GM19023 (cell line): ENCODE measurements at regions not wholly inside any gene's neighbourhood (a gene's known extent, or its start where the extent isn't known, plus 50 kb on each side); places are given as distances from the start of the nearest gene placed in this dataset.

Experiments used
- ATAC-seq: cut with Tn5 transposase; IDR thresholded peaks from one replicate; pipeline ENCODE4 v1.9.1; 2021; ENCODE audit warnings: mild to moderate bottlenecking, moderate library complexity; ENCODE audit not compliant: unreplicated experiment

DNA sequence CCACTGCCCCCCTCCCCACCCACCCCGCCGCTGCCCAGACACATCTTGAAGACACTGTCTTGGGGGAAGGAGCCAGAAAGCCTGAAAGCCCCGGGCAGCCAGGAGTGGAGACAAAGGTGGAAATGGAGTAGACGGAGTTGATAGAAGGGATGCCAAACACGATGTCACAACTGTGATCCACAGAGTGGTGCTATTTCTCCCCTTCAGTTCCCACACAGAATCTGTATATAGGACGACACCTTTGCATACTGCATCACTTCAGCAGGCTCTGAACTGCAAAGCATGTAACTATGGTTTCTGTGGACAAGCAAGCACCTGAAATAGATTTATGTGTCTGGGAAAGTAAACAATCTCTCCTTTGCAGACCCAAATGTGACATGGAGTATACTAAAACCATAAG, 56.4 kb upstream of the F13A1 start:
- no peak for ATAC-seq

GRCh38 chr6:6377621-6378020, 57.2 kb upstream of the F13A1 start:
- no peak for ATAC-seq

GRCh38 chr6:6379573-6379972, 59.1 kb upstream of the F13A1 start:
- no peak for ATAC-seq

GRCh38 chr6:6384520-6384919, 64.1 kb upstream of the F13A1 start:
- no peak for ATAC-seq

- ATAC-seq, result no peak
Observed at GRCh38 chr6:6386010-6386409, 65.5 kb upstream of the F13A1 start.

GRCh38 chr6:6390849-6391602, 70.6 kb upstream of the F13A1 start:
- ATAC-seq, result peak; percentile 54

DNA sequence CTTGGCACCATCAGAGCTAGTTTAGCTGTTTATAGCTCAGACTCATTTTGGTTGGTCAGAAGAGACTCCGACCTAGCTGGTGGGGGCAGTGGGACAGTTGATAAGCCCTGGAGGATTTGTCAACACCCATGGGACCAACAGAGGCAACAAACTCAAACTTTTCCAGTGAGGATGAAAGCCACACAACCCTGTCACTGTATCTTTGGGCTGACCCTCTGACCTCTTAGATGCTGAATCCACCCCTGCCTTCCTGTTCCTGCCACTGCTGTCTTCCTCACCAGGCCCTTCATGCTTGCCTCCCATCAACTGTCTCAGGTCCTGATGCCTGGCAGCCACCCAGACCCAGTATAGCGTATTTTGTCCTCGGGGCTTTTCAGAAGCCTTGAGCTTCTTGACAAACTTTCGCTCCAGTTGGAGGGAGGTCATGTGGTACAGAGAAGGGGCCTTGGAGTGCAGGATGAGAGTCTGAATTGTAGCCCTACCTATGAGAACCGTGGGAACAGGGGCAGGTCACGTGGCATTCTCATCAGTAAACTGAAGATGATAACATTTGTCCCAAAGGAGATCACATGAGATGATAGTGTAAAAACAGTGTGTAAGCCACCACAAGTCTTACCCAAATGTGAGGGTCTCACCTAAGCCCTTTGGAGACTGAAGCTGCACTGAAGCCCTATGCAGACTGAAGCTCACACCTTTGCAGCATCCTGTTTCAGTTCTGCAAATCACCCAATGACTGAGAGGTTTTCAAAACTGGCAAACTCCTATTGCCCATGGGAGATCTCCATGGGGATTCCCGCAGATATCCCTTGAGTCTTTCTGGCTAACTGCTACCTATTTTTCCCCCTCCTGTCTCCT, 72.0 kb upstream of the F13A1 start:
- ATAC-seq, result peak; percentile 62

DNA sequence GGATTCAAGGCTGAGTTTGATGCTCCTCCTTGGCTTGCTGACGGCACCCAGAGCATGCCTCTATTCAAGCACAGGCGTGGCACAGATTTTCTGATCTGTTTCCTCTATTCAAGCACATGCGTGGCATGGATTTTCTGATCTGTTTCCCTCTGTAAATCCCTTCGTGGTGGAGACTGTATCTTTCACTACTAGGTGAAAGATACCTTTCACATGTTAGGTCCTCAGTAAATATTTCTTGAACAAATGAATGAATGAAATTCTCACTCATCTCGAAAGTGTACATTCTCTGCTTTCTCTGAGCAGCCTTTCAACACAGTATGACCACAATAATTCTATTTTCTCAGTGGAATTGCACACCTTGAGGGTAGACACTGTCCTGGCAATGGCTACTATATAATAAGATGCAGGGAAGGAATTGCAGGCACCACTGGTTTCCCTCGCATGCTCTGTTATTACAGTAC, 72.6 kb upstream of the F13A1 start:
- ATAC-seq, result peak; percentile 19

GRCh38 chr6:6395581-6396197, 75.2 kb upstream of the F13A1 start:
- no peak for ATAC-seq

DNA sequence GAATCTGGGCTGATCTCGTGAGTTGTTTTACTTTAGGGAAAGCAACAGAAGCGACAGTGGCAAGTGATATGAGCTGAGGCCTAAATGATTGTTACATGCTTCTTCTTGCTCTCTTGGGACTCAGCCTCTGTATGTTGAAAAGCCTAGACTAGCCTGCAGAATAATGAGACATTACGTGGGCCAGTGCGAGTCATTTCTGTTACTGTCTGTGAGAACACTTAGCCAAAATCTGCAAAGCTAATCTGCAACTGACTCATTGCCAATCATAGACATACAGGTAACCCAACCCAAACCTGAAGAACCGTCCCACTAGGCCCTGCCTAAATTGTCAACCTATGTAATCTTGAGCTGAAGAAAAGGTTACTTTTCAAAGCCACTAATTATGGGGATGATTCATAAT, 77.4 kb upstream of the F13A1 start:
- no peak for ATAC-seq

DNA sequence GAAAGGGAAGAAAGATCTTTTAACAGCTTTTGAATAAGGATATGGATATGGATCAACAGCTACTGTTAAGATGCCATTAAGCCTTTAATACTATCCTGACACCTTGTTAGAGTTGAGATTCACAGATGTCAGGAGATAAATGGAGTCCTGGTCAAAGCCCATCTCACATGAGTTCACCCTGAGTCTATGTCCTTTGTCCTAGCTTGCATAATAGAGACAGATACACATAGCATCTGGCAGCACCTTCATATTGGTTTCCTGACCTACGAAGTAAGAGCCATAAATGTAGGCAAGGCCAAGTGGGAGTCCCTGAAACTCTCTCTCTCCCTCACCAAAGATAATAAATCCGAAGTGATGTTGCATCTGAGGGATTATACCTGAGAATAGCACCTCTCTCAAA, 79.1 kb upstream of the F13A1 start:
- ATAC-seq, result no peak

DNA sequence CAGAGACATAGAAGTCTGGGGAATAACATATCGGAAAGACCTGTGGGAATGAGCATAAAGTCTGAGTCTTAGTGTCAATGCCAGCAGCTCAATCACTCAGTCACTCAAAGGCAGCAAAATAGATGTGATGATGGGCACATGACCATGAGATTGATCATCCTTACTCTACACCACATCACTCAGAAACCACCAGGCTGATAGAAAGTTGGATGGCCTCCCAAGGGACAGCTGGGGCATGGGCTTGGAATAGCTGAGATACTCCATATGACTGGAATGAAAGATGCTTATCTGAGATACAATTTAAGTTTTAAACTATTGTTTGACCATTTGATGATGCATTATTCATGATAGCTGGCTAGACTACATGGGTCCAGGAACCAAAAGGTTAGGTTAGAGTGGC, 80.9 kb upstream of the F13A1 start:
- no peak for ATAC-seq

DNA sequence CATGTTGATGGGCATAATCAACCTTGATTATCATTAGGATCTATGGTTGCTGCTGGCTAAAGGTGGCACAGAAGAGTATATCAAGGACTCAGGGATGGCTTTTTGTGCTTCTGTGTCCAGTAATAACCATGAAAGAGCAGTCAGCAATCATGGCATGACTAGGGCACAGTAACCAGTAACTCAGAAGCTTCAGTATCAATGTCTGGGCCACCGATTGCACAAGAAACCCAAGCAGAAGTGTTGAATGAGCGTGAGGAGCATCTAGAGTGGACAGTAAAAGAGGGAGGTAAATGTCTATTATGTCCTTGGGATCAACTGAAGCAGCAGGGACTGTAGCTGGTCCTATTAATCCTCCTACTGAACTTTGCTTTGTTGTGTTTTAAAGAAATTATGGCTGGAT, 81.5 kb upstream of the F13A1 start:
- ATAC-seq, result no peak

GRCh38 chr6:6402591-6402990, 82.1 kb upstream of the F13A1 start:
- ATAC-seq, result no peak

- no peak for ATAC-seq
Observed at GRCh38 chr6:6405031-6405430, 84.6 kb upstream of the F13A1 start.

DNA sequence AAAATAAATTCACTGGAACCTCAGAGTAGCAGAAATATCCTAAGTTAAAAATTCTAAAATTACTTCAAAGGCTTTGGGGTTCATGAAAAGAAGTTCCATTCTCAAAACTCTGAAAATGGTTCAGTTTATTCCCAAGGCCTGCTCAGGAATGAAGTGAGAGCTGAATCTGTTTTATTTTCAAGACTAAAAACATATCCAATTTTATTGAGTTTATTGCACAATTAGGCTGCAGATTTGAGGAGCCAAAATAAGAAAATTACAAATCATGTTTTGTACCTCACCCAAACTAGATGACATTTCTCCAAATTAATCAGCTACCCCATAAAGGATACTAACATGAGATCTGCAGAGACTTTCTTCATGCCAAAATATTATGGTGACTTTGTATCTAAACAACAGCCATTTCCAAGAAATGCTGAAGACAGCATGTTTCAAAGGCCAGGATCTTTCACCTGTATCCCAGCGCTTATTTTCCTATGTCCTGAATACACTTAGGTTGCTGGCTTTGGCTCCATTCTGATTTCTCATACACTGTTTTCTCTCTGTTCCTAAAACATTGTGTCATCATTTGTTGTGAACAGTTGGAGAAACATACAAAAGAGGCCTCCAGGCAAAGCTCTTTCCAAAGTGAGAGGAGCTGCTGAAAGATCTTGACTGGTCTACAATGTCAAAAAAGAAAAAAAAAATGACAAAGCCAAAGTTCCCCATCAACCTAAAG, 85.7 kb upstream of the F13A1 start:
- ATAC-seq, result no peak

DNA sequence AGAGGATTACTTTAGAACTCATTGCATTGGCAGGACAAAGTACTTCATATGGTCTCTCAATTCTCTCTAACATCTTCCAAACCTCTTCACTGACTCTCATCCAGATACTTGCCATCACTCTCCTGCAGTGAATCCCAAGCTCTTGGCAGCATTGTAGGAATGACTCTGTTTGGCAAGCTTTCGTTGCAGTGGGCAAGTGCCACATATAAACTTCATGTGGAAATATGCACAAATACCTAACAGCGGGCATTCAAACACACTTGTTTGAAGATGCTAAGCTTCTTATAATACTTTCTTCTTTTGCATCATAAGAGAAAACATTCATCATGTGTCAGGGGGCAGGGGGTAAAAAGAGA, 86.2 kb upstream of the F13A1 start:
- no peak for ATAC-seq

- ATAC-seq, result peak; percentile 97
Observed at GRCh38 chr6:6407071-6407741, 86.7 kb upstream of the F13A1 start.

DNA sequence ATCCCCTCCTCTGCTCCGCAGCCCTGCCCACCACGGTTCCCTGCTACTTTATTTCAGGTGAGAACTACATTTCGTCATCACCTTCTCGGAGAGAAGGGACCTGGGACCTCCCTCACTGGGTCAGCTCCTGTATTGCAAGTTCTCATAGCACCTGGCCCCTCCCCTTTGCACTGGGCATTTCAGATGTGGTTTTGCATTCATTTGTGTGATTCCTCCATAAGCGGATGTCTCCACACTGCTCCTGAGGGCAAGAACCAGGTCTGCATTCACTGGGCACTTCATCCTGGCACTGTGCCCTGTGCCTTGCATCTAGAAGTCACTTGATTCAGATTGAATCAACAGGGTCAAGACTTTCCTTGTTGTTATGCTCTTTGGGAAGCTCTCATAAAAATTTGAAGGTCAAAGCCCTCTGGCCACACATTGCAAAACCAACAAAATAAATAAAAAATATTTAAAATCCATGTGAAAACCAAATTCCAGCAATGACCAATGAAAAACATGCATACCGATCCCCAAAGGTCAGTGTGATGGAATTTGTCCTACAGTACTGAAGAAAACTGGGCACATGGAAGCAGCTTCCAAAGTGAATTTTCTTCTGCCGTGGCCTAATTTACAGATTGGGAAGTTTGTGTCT, 89.1 kb upstream of the F13A1 start:
- no peak for ATAC-seq

- no peak for ATAC-seq
Observed at GRCh38 chr6:6411115-6411514, 90.7 kb upstream of the F13A1 start.
